GM12878 (cell line): ENCODE measurements at regions not wholly inside any gene's neighbourhood (a gene's known extent, or its start where the extent isn't known, plus 50 kb on each side); places are given as distances from the start of the nearest gene placed in this dataset.

Source experiments
- BHLHE40 ChIP-seq, 2 experiments: fragments of 450-650 bp in 1 of 2; IDR thresholded peaks; 2 replicates each; pipeline ENCODE4 v1.6.1; 2011 to 2017; ENCODE audit warnings: low read depth in 2 of 2, borderline replicate concordance in 1 of 2, improper control_type of control experiment in 1 of 2, low read length in 1 of 2, mild to moderate bottlenecking in 1 of 2
- CBX5 ChIP-seq: sonication (generic); IDR thresholded peaks from 2 replicates; pipeline ENCODE4 v1.6.1; 2016; ENCODE audit warnings: low read depth, moderate library complexity, mild to moderate bottlenecking, inconsistent platforms
- CHD4 ChIP-seq: fragments of 200-600 bp; sonication (generic); IDR thresholded peaks from 2 replicates; pipeline ENCODE4 v1.6.1; 2016; ENCODE audit warnings: mild to moderate bottlenecking
- ETV6 ChIP-seq, 2 experiments: fragments of 450-650 bp in 1 of 2; IDR thresholded peaks in 1 of 2; conservative IDR thresholded peaks in 1 of 2; 2 replicates each; pipeline ENCODE4 v1.6.1; 2014; ENCODE audit warnings: antibody characterized with exemption in 1 of 2, borderline replicate concordance in 1 of 2, low read depth in 1 of 2, mild to moderate bottlenecking in 1 of 2, moderate library complexity in 1 of 2
- FOS ChIP-seq: IDR thresholded peaks from 3 replicates; pipeline ENCODE4 v1.6.1; 2011; ENCODE audit warnings: borderline replicate concordance; ENCODE audit not compliant: insufficient read length; ENCODE audit errors: extremely low read depth
- FOXK2 ChIP-seq: fragments of 450-650 bp; IDR thresholded peaks from 2 replicates; pipeline ENCODE4 v1.6.1; 2017; ENCODE audit warnings: mild to moderate bottlenecking, moderate library complexity
- HDAC6 ChIP-seq: fragments of 200-600 bp; sonication (generic); IDR thresholded peaks from one replicate; pipeline ENCODE4 v1.8.0; 2017; ENCODE audit warnings: antibody characterized with exemption; ENCODE audit not compliant: unreplicated experiment
- IKZF2 ChIP-seq, 2 experiments: fragments of 450-650 bp; IDR thresholded peaks; 2 replicates each; pipeline ENCODE4 v1.6.1; 2017; ENCODE audit warnings: mild to moderate bottlenecking in 2 of 2, moderate library complexity in 2 of 2
- IRF4 ChIP-seq: IDR thresholded peaks from 2 replicates; pipeline ENCODE4 v1.6.1; 2011; ENCODE audit warnings: low read depth, low read length
- KLF5 ChIP-seq: fragments of 450-650 bp; IDR thresholded peaks from 2 replicates; pipeline ENCODE4 v1.6.1; 2014; ENCODE audit warnings: mild to moderate bottlenecking; ENCODE audit not compliant: partially characterized antibody
- LARP7 ChIP-seq: fragments of 450-650 bp; IDR thresholded peaks from 2 replicates; pipeline ENCODE4 v1.6.1; 2017; ENCODE audit warnings: mild to moderate bottlenecking
- NRF1 ChIP-seq: conservative IDR thresholded peaks from 2 replicates; pipeline ENCODE4 v1.6.1; 2011; ENCODE audit warnings: mild to moderate bottlenecking, low read depth, low read length, improper control_type of control experiment
- RBBP5 ChIP-seq: fragments of 200-600 bp; sonication (generic); conservative IDR thresholded peaks from 2 replicates; pipeline ENCODE4 v1.6.1; 2016
- RFX5 ChIP-seq: IDR thresholded peaks from 2 replicates; pipeline ENCODE4 v1.6.1; 2011; ENCODE audit warnings: low read depth, low read length, improper control_type of control experiment
- SIX5 ChIP-seq: IDR thresholded peaks from 2 replicates; pipeline ENCODE4 v1.6.1; 2011; ENCODE audit warnings: mild to moderate bottlenecking, low read depth, low read length, moderate library complexity; ENCODE audit not compliant: severe bottlenecking
- SMC3 ChIP-seq: IDR thresholded peaks from 2 replicates; pipeline ENCODE4 v1.6.1; 2011; ENCODE audit warnings: low read length, improper control_type of control experiment, borderline replicate concordance
- SUZ12 ChIP-seq: fragments of 200-600 bp; sonication (generic); IDR thresholded peaks from one replicate; pipeline ENCODE4 v1.6.1; 2018; ENCODE audit warnings: antibody characterized with exemption, mild to moderate bottlenecking; ENCODE audit not compliant: unreplicated experiment
- TAF1 ChIP-seq: IDR thresholded peaks from 2 replicates; pipeline ENCODE4 v1.6.1; 2011; ENCODE audit warnings: mild to moderate bottlenecking, low read depth, low read length, borderline replicate concordance
- ZBED1 ChIP-seq: IDR thresholded peaks from 2 replicates; pipeline ENCODE4 v1.6.1; 2016; ENCODE audit warnings: borderline replicate concordance
- ZNF217 ChIP-seq: fragments of 450-650 bp; IDR thresholded peaks from 2 replicates; pipeline ENCODE4 v1.6.1; 2017; ENCODE audit warnings: antibody characterized with exemption, mild to moderate bottlenecking
- TF ChIP-seq, protein P1 (sequence below): fragments of 450-650 bp; IDR thresholded peaks from 2 replicates; pipeline ENCODE4 v1.6.1; 2016; ENCODE audit warnings: mild to moderate bottlenecking, moderate library complexity, borderline replicate concordance
- TF ChIP-seq, protein P2 (sequence below): fragments of 450-650 bp; IDR thresholded peaks from 2 replicates; pipeline ENCODE4 v1.6.1; 2017; ENCODE audit warnings: low read depth, mild to moderate bottlenecking, moderate library complexity
- TF ChIP-seq, protein P3 (sequence below), 3 experiments: IDR thresholded peaks in 2 of 3; conservative IDR thresholded peaks in 1 of 3; 2 replicates each; pipeline ENCODE4 v1.5.1; 2011; ENCODE audit warnings: low read depth in 3 of 3, low read length in 3 of 3, mild to moderate bottlenecking in 3 of 3, control low read depth in 2 of 3, moderate library complexity in 2 of 3, inconsistent platforms in 1 of 3, mixed read lengths in 1 of 3; ENCODE audit not compliant: control insufficient read depth in 2 of 3, insufficient read depth in 1 of 3; ENCODE audit errors: extremely low read depth in 1 of 3

DNA sequence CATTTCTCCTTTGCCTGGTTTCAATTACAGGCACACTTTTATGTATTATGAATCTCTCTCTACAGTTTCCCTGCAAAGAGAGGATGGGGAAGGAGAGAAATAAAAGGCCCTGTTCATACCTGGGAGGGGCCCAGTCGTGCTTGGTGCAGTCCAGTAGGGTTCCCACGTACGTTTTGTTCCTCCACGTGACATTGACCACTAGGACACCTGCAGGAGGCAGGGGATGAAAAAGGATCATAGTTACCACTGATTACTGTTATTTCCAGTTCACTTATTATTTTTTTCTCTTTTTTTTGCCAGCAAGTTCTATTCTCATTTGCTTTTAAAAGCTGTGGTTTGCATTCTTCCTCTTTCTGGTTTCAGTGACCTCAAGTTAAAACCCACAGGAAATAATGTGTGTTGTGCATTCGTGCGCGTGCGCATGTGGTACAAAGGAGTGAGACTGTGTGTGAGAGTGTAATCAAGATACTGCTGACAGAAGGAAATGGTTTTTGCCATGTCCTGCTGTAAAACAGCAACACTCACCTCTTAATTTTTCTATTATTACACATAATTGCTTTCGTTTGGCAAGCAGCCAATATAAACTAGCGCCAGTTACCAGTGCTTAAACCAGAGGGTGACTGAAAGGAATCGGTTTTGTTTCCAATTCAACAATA, 96.8 kb downstream of the ZNF608 start (continued):
- TF ChIP-seq ETV6 (conservative IDR thresholded peaks at IDR 0.05 in 1 of 2, IDR thresholded peaks at IDR 0.05 in 1 of 2; ENCODE audit: borderline replicate concordance in 1 of 2, low read depth in 1 of 2) (peak in 1 of 2 experiments; percentile 88; a peak in 2 of 4 replicates), SUZ12 (no peak), RBBP5 (no peak), TAF1 (no peak), FOXK2 (no peak), SIX5 (no peak), RFX5 (peak; percentile 28; the same call in 1 of the 2 replicates), HDAC6 (no peak), KLF5 (peak; percentile 36), CHD4 (no peak), CBX5 (peak; percentile 92; the same call in 1 of the 2 replicates), ZNF217 (no peak), LARP7 (no peak), SMC3 (no peak), NRF1 (peak; percentile 89), IKZF2 (IDR thresholded peaks at IDR 0.05) (peak; percentile 89 to 91), ZBED1 (peak; percentile 83), BHLHE40 (IDR thresholded peaks at IDR 0.05; ENCODE audit: borderline replicate concordance in 1 of 2, low read depth in 2 of 2, low read length in 1 of 2) (peak; percentile 93 to 94), IRF4 (peak; percentile 64), FOS (no peak)
- TF ChIP-seq, protein P1, sequence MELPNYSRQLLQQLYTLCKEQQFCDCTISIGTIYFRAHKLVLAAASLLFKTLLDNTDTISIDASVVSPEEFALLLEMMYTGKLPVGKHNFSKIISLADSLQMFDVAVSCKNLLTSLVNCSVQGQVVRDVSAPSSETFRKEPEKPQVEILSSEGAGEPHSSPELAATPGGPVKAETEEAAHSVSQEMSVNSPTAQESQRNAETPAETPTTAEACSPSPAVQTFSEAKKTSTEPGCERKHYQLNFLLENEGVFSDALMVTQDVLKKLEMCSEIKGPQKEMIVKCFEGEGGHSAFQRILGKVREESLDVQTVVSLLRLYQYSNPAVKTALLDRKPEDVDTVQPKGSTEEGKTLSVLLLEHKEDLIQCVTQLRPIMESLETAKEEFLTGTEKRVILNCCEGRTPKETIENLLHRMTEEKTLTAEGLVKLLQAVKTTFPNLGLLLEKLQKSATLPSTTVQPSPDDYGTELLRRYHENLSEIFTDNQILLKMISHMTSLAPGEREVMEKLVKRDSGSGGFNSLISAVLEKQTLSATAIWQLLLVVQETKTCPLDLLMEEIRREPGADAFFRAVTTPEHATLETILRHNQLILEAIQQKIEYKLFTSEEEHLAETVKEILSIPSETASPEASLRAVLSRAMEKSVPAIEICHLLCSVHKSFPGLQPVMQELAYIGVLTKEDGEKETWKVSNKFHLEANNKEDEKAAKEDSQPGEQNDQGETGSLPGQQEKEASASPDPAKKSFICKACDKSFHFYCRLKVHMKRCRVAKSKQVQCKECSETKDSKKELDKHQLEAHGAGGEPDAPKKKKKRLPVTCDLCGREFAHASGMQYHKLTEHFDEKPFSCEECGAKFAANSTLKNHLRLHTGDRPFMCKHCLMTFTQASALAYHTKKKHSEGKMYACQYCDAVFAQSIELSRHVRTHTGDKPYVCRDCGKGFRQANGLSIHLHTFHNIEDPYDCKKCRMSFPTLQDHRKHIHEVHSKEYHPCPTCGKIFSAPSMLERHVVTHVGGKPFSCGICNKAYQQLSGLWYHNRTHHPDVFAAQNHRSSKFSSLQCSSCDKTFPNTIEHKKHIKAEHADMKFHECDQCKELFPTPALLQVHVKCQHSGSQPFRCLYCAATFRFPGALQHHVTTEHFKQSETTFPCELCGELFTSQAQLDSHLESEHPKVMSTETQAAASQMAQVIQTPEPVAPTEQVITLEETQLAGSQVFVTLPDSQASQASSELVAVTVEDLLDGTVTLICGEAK, result peak; percentile 5; the same call in 1 of the 2 replicates
- TF ChIP-seq, protein P2, sequence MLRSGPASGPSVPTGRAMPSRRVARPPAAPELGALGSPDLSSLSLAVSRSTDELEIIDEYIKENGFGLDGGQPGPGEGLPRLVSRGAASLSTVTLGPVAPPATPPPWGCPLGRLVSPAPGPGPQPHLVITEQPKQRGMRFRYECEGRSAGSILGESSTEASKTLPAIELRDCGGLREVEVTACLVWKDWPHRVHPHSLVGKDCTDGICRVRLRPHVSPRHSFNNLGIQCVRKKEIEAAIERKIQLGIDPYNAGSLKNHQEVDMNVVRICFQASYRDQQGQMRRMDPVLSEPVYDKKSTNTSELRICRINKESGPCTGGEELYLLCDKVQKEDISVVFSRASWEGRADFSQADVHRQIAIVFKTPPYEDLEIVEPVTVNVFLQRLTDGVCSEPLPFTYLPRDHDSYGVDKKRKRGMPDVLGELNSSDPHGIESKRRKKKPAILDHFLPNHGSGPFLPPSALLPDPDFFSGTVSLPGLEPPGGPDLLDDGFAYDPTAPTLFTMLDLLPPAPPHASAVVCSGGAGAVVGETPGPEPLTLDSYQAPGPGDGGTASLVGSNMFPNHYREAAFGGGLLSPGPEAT, result peak; percentile 85
- TF ChIP-seq, protein P3, sequence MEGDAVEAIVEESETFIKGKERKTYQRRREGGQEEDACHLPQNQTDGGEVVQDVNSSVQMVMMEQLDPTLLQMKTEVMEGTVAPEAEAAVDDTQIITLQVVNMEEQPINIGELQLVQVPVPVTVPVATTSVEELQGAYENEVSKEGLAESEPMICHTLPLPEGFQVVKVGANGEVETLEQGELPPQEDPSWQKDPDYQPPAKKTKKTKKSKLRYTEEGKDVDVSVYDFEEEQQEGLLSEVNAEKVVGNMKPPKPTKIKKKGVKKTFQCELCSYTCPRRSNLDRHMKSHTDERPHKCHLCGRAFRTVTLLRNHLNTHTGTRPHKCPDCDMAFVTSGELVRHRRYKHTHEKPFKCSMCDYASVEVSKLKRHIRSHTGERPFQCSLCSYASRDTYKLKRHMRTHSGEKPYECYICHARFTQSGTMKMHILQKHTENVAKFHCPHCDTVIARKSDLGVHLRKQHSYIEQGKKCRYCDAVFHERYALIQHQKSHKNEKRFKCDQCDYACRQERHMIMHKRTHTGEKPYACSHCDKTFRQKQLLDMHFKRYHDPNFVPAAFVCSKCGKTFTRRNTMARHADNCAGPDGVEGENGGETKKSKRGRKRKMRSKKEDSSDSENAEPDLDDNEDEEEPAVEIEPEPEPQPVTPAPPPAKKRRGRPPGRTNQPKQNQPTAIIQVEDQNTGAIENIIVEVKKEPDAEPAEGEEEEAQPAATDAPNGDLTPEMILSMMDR (IDR thresholded peaks at IDR 0.05 in 2 of 3, conservative IDR thresholded peaks at IDR 0.05 in 1 of 3; ENCODE audit: control insufficient read depth in 2 of 3, extremely low read depth in 1 of 3, insufficient read depth in 1 of 3, low read depth in 3 of 3, low read length in 3 of 3), result 0 out of 6 replicates have a peak, but pooled peaks of 1 of the 3 experiments have one; percentile 3
